Keratinocyte (primary cell): ENCODE measurements at regions not wholly inside any gene's neighbourhood (a gene's known extent, or its start where the extent isn't known, plus 50 kb on each side); places are given as distances from the start of the nearest gene placed in this dataset.

ENCODE experiments used
- DNase-seq: peaks from one replicate; pipeline ENCODE4 v3.0.0-alpha.2; 2011; ENCODE audit warnings: low read depth, missing footprints, low spot score
- FAIRE-seq: peaks from 2 replicates; lab custom pipeline; 2011; peaks lifted over from hg19 to GRCh38; lab: Jason Lieb, UNC
- H2AFZ ChIP-seq: 2 replicates; pipeline ENCODE4 v1.6.0; 2012; ENCODE audit warnings: low read length, control low read depth, inconsistent platforms; ENCODE audit not compliant: control insufficient read depth
- H3K27ac ChIP-seq: 2 replicates; pipeline ENCODE4 v1.5.1; 2011; ENCODE audit warnings: low read length; ENCODE audit not compliant: control insufficient read depth, insufficient read depth
- H3K27me3 ChIP-seq: 3 replicates; pipeline ENCODE4 v1.6.0; 2011; ENCODE audit warnings: low read length; ENCODE audit not compliant: control insufficient read depth, insufficient read depth; ENCODE audit errors: extremely low read depth
- H3K36me3 ChIP-seq, 2 experiments: 2 replicates in 1 of 2; 3 replicates in 1 of 2; pipeline ENCODE4 v1.5.1; 2011; ENCODE audit warnings: low read length in 2 of 2, mild to moderate bottlenecking in 1 of 2; ENCODE audit not compliant: control insufficient read depth in 2 of 2, insufficient read depth in 2 of 2; ENCODE audit errors: extremely low read depth in 1 of 2
- H3K4me1 ChIP-seq: 3 replicates; pipeline ENCODE4 v1.5.1; 2011; ENCODE audit warnings: low read length; ENCODE audit not compliant: control insufficient read depth, insufficient read depth; ENCODE audit errors: extremely low read depth
- H3K4me2 ChIP-seq: 3 replicates; pipeline ENCODE4 v1.6.0; 2011; ENCODE audit warnings: low read depth, low read length; ENCODE audit not compliant: control insufficient read depth, insufficient read depth; ENCODE audit errors: extremely low read depth
- H3K4me3 ChIP-seq, 3 experiments: fragments of 200-600 bp in 1 of 3; sonication (generic) in 1 of 3; 2 replicates in 2 of 3; 3 replicates in 1 of 3; pipeline ENCODE4 v1.5.1; 2011 to 2016; ENCODE audit warnings: low read length in 3 of 3, mild to moderate bottlenecking in 3 of 3, control low read depth in 2 of 3, inconsistent platforms in 1 of 3, low read depth in 1 of 3, mixed read lengths in 1 of 3, mixed run types in 1 of 3, moderate library complexity in 1 of 3; ENCODE audit not compliant: control insufficient read depth in 2 of 3, insufficient read depth in 2 of 3; ENCODE audit errors: extremely low read depth in 1 of 3
- H3K79me2 ChIP-seq: 2 replicates; pipeline ENCODE4 v1.6.0; 2012; ENCODE audit warnings: low read length; ENCODE audit not compliant: control insufficient read depth, insufficient read depth
- H3K9ac ChIP-seq: 3 replicates; pipeline ENCODE4 v1.6.0; 2011; ENCODE audit warnings: low read length; ENCODE audit not compliant: control insufficient read depth, insufficient read depth; ENCODE audit errors: extremely low read depth
- H3K9me1 ChIP-seq: 3 replicates; pipeline ENCODE4 v1.6.0; 2011; ENCODE audit warnings: low read length; ENCODE audit not compliant: control insufficient read depth, insufficient read depth; ENCODE audit errors: extremely low read depth
- H3K9me3 ChIP-seq: 2 replicates; pipeline ENCODE4 v1.5.1; 2012; ENCODE audit warnings: low read depth, low read length; ENCODE audit not compliant: control insufficient read depth
- H4K20me1 ChIP-seq: 3 replicates; pipeline ENCODE4 v1.6.0; 2011; ENCODE audit warnings: low read length; ENCODE audit not compliant: control insufficient read depth, insufficient read depth; ENCODE audit errors: extremely low read depth
- EZH2 ChIP-seq: IDR thresholded peaks from one replicate; pipeline ENCODE4 v1.6.1; 2012; ENCODE audit warnings: inconsistent platforms, mild to moderate bottlenecking, low read length, moderate library complexity
- dilution Hi-C: fragments of 300-500 bp; cut with MboI; formaldehyde crosslinking; loops from one replicate; pipeline ENCODE4 v1.7.0; 2020; ENCODE audit warnings: low sequenced_read_pairs; ENCODE audit not compliant: extremely low pct_ligation_motif_present
- TF ChIP-seq, protein P1 (sequence below), 3 experiments: IDR thresholded peaks in 1 of 3; conservative IDR thresholded peaks in 1 of 3; optimal IDR thresholded peaks in 1 of 3; 2 replicates in 2 of 3; 3 replicates in 1 of 3; pipeline versions ENCODE3 to v1.5.1; 2011; ENCODE audit warnings: low read length in 3 of 3, mild to moderate bottlenecking in 3 of 3, moderate library complexity in 2 of 3, control low read depth in 1 of 3, inconsistent platforms in 1 of 3; ENCODE audit not compliant: insufficient read depth in 2 of 3; ENCODE audit errors: extremely low read depth in 1 of 3

DNA sequence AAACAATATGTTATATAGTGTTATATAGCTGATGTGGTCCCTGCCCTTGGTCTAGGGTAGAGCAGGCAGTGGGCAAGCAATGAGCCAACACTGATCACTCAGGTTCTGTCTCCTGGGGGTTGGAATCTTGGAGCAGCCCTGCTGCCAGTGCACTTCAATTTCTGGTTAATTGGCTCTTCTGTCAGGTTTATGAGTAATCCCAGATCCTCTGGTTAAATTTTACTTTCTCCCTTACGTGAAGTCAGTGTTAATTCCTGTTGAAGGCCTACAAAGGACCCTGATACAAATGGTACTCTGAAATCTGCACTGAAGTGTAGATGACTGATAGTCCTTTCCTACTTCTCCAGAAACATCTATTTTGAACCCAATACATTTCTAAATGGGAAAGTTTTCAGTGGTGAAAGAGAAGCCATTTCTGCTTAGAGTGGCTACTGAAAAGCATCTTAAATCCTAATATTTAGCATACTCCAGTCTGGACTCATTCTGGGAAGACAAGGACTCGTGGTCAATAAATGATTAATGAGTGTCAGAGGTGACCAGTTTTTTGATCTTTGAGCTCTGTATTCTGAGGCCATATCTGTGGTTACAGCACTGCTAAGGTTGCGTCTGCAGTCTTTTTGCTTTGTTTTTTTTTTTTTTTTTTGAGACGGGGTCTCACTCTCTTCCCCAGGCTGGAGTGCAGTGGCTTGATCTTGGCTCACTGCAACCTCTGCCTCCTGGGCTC, 442.4 kb downstream of the KIF4B start:
- no peaks in the 10 kb centered on the region for H3K4me1 ChIP-seq
- H3K4me3 ChIP-seq: no peak overlapping the region
- no peak overlapping the region for H3K9ac ChIP-seq
- no peak for FAIRE-seq
- no peaks in the 10 kb centered on the region for H3K9me1 ChIP-seq
- no peaks in the 10 kb centered on the region for H3K36me3 ChIP-seq
- TF ChIP-seq, protein P1, sequence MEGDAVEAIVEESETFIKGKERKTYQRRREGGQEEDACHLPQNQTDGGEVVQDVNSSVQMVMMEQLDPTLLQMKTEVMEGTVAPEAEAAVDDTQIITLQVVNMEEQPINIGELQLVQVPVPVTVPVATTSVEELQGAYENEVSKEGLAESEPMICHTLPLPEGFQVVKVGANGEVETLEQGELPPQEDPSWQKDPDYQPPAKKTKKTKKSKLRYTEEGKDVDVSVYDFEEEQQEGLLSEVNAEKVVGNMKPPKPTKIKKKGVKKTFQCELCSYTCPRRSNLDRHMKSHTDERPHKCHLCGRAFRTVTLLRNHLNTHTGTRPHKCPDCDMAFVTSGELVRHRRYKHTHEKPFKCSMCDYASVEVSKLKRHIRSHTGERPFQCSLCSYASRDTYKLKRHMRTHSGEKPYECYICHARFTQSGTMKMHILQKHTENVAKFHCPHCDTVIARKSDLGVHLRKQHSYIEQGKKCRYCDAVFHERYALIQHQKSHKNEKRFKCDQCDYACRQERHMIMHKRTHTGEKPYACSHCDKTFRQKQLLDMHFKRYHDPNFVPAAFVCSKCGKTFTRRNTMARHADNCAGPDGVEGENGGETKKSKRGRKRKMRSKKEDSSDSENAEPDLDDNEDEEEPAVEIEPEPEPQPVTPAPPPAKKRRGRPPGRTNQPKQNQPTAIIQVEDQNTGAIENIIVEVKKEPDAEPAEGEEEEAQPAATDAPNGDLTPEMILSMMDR (optimal IDR thresholded peaks at IDR 0.05 in 1 of 3, IDR thresholded peaks at IDR 0.05 in 1 of 3, conservative IDR thresholded peaks at IDR 0.05 in 1 of 3; ENCODE audit: extremely low read depth in 1 of 3, insufficient read depth in 2 of 3, low read length in 3 of 3): no peak
- TF ChIP-seq EZH2: no peak
- H3K27me3 ChIP-seq: no peaks in the 10 kb centered on the region
- no peak overlapping the region for H3K4me2 ChIP-seq
- dilution Hi-C loops: no loop called here
- H3K79me2 ChIP-seq: no peaks in the 10 kb centered on the region
- DNase-seq: no peak
- no peak overlapping the region for H2AFZ ChIP-seq
- no peaks in the 10 kb centered on the region for H3K9me3 ChIP-seq
- no peaks in the 10 kb centered on the region for H4K20me1 ChIP-seq
- no peak overlapping the region for H3K27ac ChIP-seq

DNA sequence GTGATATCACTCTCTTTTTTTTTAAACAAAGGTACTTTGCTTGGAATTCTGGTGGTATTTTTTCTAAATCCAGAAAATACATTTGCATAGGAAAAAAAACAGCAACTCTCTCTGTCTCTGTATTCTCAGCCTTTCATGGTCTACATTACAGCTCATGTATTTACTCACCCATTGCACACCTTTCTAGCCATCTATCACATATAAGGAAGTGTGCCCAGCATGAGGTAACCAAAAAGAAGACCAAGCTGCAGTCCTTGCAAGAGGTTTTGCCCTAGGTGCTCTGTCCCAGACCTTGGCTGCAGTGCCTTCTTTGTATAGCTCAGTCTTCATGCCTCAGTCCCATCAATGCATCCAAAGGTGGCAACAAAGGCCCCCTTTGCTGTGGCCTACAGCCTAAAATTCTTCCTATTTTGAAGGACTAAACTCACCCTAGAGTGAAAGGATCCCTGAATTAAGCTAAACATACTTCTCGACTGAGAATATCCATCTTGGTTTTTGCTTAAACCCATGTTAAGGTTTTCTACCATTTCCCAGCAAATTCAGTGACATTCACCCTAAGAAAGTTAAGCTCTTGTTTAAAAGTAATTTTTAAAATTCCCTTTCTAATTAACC, 446.4 kb downstream of the KIF4B start:
- Histone ChIP-seq H4K20me1 (no peaks in the 10 kb centered on the region), H3K4me3 (no peak overlapping the region), H2AFZ (no peak overlapping the region), H3K36me3 (no peaks in the 10 kb centered on the region), H3K9ac (no peak overlapping the region), H3K9me1 (no peaks in the 10 kb centered on the region), H3K4me2 (no peak overlapping the region), H3K4me1 (no peaks in the 10 kb centered on the region), H3K27me3 (no peaks in the 10 kb centered on the region), H3K79me2 (no peaks in the 10 kb centered on the region), H3K9me3 (no peaks in the 10 kb centered on the region), H3K27ac (no peak overlapping the region)
- TF ChIP-seq EZH2: no peak
- TF ChIP-seq, protein P1 (optimal IDR thresholded peaks at IDR 0.05 in 1 of 3, IDR thresholded peaks at IDR 0.05 in 1 of 3, conservative IDR thresholded peaks at IDR 0.05 in 1 of 3; ENCODE audit: extremely low read depth in 1 of 3, insufficient read depth in 2 of 3, low read length in 3 of 3): no peak
- dilution Hi-C loops: no loop called here
- DNase-seq (no peak), FAIRE-seq (no peak)
